Smooth muscle cell (in vitro differentiated cells): ENCODE measurements at regions not wholly inside any gene's neighbourhood (a gene's known extent, or its start where the extent isn't known, plus 50 kb on each side); places are given as distances from the start of the nearest gene placed in this dataset.

Experiments used
- DNase-seq: peaks from one replicate; lab custom pipeline; 2025; ENCODE audit not compliant: unreplicated experiment; lab: John Stamatoyannopoulos, UW
- H2AFZ ChIP-seq: fragments of 200-600 bp; sonication (generic); 2 replicates; pipeline ENCODE4 v1.6.0; 2016; ENCODE audit warnings: antibody characterized with exemption, low read depth, mild to moderate bottlenecking
- H3F3A ChIP-seq: fragments of 200-600 bp; sonication (generic); 2 replicates; pipeline ENCODE4 v1.6.0; 2017; ENCODE audit warnings: antibody characterized with exemption, low read depth
- H3K27ac ChIP-seq: fragments of 200-600 bp; sonication (generic); 2 replicates; pipeline ENCODE4 v1.5.1; 2016; ENCODE audit warnings: low read depth, mild to moderate bottlenecking
- H3K27me3 ChIP-seq: fragments of 200-600 bp; sonication (generic); 2 replicates; pipeline ENCODE4 v1.6.1; 2016; ENCODE audit warnings: low read depth, mild to moderate bottlenecking
- H3K36me3 ChIP-seq: fragments of 200-600 bp; sonication (generic); 2 replicates; pipeline ENCODE4 v1.5.1; 2016; ENCODE audit warnings: low read depth
- H3K4me1 ChIP-seq: fragments of 200-600 bp; sonication (generic); 2 replicates; pipeline ENCODE4 v1.5.1; 2016; ENCODE audit warnings: low read depth
- H3K4me2 ChIP-seq: fragments of 200-600 bp; sonication (generic); 2 replicates; pipeline ENCODE4 v1.6.0; 2016; ENCODE audit warnings: mild to moderate bottlenecking
- H3K4me3 ChIP-seq: fragments of 200-600 bp; sonication (generic); 2 replicates; pipeline ENCODE4 v1.5.1; 2016; ENCODE audit warnings: mild to moderate bottlenecking
- H3K79me2 ChIP-seq: fragments of 200-600 bp; sonication (generic); 2 replicates; pipeline ENCODE4 v1.6.0; 2016; ENCODE audit warnings: low read depth, mild to moderate bottlenecking
- H3K9ac ChIP-seq: fragments of 200-600 bp; sonication (generic); 2 replicates; pipeline ENCODE4 v1.6.0; 2016; ENCODE audit warnings: low read depth
- H3K9me3 ChIP-seq: fragments of 200-600 bp; sonication (generic); replicated peaks from 2 replicates; pipeline ENCODE4 v1.5.1; 2016; ENCODE audit warnings: low read depth
- H4K20me1 ChIP-seq: fragments of 200-600 bp; sonication (generic); 2 replicates; pipeline ENCODE4 v1.6.0; 2016; ENCODE audit warnings: low read depth
- CTCF ChIP-seq: fragments of 200-600 bp; sonication (generic); IDR thresholded peaks from 2 replicates; pipeline ENCODE4 v1.5.1; 2017; ENCODE audit warnings: borderline replicate concordance, mild to moderate bottlenecking, antibody characterized with exemption; ENCODE audit not compliant: insufficient read depth, poor library complexity, severe bottlenecking
- WGBS: methylation state at CpG from one replicate; pipeline ENCODE4 v1.1.7; 2016; ENCODE audit warnings: low lambda C conversion rate; 5-methylcytosine and 5-hydroxymethylcytosine counted together

GRCh38 chr11:24391167-24391566, 105.7 kb upstream of the LUZP2 start:
- no peak overlapping the region for H3K9ac ChIP-seq
- H3K4me3 ChIP-seq: no peak overlapping the region
- TF ChIP-seq CTCF: no peak
- no peak for DNase-seq
- H4K20me1 ChIP-seq: no peaks in the 10 kb centered on the region
- WGBS: 63% methylated on average over 3 of the region's 3 CpGs
- no peak overlapping the region for H3K27ac ChIP-seq
- no peaks in the 10 kb centered on the region for H3K9me3 ChIP-seq
- H3F3A ChIP-seq: no peaks in the 10 kb centered on the region
- no peaks in the 10 kb centered on the region for H3K4me1 ChIP-seq
- no peak overlapping the region for H3K4me2 ChIP-seq
- H3K36me3 ChIP-seq: no peaks in the 10 kb centered on the region
- no peak overlapping the region for H2AFZ ChIP-seq
- H3K27me3 ChIP-seq: no peaks in the 10 kb centered on the region
- no peaks in the 10 kb centered on the region for H3K79me2 ChIP-seq

GRCh38 chr11:24400059-24400665, 96.7 kb upstream of the LUZP2 start:
- H3K4me3 ChIP-seq: no peak overlapping the region
- no peak overlapping the region for H2AFZ ChIP-seq
- no peak overlapping the region for H3K9ac ChIP-seq
- no peak for DNase-seq
- no peak overlapping the region for H3K4me2 ChIP-seq
- H3K9me3 ChIP-seq: no peaks in the 10 kb centered on the region
- H3K79me2 ChIP-seq: no peaks in the 10 kb centered on the region
- H3K36me3 ChIP-seq: no peaks in the 10 kb centered on the region
- H3F3A ChIP-seq: no peaks in the 10 kb centered on the region
- no peak for TF ChIP-seq CTCF
- H3K27me3 ChIP-seq: no peaks in the 10 kb centered on the region
- 77% methylated on average over 10 of the region's 10 CpGs for WGBS
- no peak overlapping the region for H3K27ac ChIP-seq
- H4K20me1 ChIP-seq: no peaks in the 10 kb centered on the region
- H3K4me1 ChIP-seq: no peaks in the 10 kb centered on the region

- H2AFZ ChIP-seq: no peak overlapping the region
- no peak overlapping the region for H3K4me2 ChIP-seq
- no peaks in the 10 kb centered on the region for H3F3A ChIP-seq
- no peak overlapping the region for H3K4me3 ChIP-seq
- no peaks in the 10 kb centered on the region for H3K27me3 ChIP-seq
- H3K79me2 ChIP-seq: no peaks in the 10 kb centered on the region
- TF ChIP-seq CTCF: no peak
- H3K4me1 ChIP-seq: no peaks in the 10 kb centered on the region
- no peaks in the 10 kb centered on the region for H3K36me3 ChIP-seq
- H3K9ac ChIP-seq: no peak overlapping the region
- WGBS: 82% methylated on average over 6 of the region's 6 CpGs
- no peak overlapping the region for H3K27ac ChIP-seq
- H4K20me1 ChIP-seq: no peaks in the 10 kb centered on the region
- no peaks in the 10 kb centered on the region for H3K9me3 ChIP-seq
- DNase-seq: no peak
Measured at GRCh38 chr11:24406389-24406788, 90.5 kb upstream of the LUZP2 start.

GRCh38 chr11:24406980-24407379, 89.9 kb upstream of the LUZP2 start:
- DNase-seq: no peak

More at GRCh38 chr11:24406980-24407379, 89.9 kb upstream of the LUZP2 start:
- TF ChIP-seq CTCF: no peak
- Histone ChIP-seq H3K79me2 (no peaks in the 10 kb centered on the region), H3F3A (no peaks in the 10 kb centered on the region), H3K9ac (no peak overlapping the region), H3K9me3 (no peaks in the 10 kb centered on the region), H3K4me2 (no peak overlapping the region), H3K27ac (no peak overlapping the region), H3K4me3 (no peak overlapping the region), H4K20me1 (no peaks in the 10 kb centered on the region), H3K27me3 (no peaks in the 10 kb centered on the region), H3K36me3 (no peaks in the 10 kb centered on the region), H3K4me1 (no peaks in the 10 kb centered on the region), H2AFZ (no peak overlapping the region)
- WGBS: 94% methylated on average over 9 of the region's 9 CpGs
